SK-N-MC (cell line): ENCODE measurements at regions not wholly inside any gene's neighbourhood (a gene's known extent, or its start where the extent isn't known, plus 50 kb on each side); places are given as distances from the start of the nearest gene placed in this dataset.

Experiments
- EZH2 ChIP-seq: fragments of 200-600 bp; sonication (generic); IDR thresholded peaks from one replicate; pipeline ENCODE4 v1.6.1; 2017; ENCODE audit warnings: antibody characterized with exemption
- POLR2AphosphoS5 ChIP-seq: IDR thresholded peaks from 2 replicates; pipeline ENCODE4 v1.6.1; 2012; ENCODE audit warnings: mild to moderate bottlenecking, low read depth, low read length, borderline replicate concordance

DNA sequence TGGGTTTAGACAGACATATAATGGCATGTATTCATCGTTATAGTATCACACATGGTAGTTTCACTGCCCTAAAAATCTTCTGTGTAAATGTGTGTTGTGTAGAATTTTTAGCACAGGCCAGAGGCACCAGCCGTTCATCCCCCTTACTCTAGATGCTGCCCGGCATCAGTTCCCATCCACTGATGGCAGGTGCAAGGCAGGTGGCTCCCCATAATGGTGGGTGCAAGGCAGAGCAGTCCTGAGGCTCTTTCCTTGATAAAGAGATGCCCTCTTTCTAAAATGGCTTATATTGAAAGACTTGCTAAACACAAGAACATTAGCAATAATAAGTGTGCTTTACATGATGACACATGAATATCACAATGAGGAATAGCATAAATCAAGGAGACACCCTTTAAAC, 508.5 kb downstream of the EPHA4 start:
- TF ChIP-seq POLR2AphosphoS5, result no peak
- no peak for TF ChIP-seq EZH2
